GM21576 (cell line): ENCODE measurements at regions not wholly inside any gene's neighbourhood (a gene's known extent, or its start where the extent isn't known, plus 50 kb on each side); places are given as distances from the start of the nearest gene placed in this dataset.
"Not testable (repeated sequence)": the region's sequence is repeated elsewhere in the genome, so short reads cannot be mapped to it uniquely, and the experiment has no call there.

ENCODE experiments used
- ATAC-seq: cut with Tn5 transposase; IDR thresholded peaks from one replicate; pipeline ENCODE4 v1.9.1; 2021; ENCODE audit warnings: mild to moderate bottlenecking, moderate library complexity; ENCODE audit not compliant: unreplicated experiment

DNA sequence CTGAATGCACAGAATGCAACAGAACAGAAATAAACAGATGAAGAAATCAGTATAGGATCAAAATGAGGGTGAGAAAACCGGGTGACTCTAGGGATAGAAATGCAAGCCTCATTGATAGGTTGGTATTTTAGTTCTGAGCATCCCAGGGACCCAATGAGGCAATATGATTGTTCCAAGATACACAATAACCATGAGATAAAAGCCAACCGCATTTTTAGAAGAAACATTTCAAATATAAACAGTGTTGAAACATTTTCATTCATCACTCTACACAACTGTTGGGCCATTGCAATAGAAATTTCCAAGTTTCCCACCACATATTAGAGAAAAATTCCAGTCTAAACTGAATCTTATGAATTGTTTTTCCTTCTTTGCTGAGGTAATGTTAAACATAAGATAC lies 452.3 kb upstream of the PTGER4 start:
- no peak for ATAC-seq

- ATAC-seq: no peak
These were observed 452.8 kb upstream of the PTGER4 start for GRCh38 chr5:40226906-40227305.

GRCh38 chr5:40225147-40225546 lies 454.6 kb upstream of the PTGER4 start:
- ATAC-seq: not testable (repeated sequence)

DNA sequence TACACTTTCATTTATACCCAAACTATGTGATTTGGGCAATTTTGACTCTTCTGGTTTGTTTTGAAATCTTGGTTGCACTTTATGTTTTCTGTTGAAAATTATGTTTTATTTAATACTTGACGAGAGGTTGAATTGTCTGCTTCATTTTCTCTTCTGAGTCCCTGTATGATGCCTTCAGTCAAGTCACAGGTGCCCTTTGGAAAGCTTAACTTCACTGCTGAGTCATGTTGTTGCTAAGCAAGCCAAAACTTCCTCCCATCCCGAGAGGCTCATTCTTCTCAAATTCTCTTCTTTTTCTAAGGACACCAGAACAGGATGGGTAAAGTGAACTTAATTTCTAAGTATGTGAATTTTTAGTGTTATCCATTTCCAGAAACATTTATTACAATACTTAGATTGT lies 455.3 kb upstream of the PTGER4 start:
- ATAC-seq: peak; percentile 11

- peak; percentile 50 for ATAC-seq
These were observed 455.8 kb upstream of the PTGER4 start for GRCh38 chr5:40223884-40224402.

- ATAC-seq: no peak
These were observed 457.9 kb upstream of the PTGER4 start for GRCh38 chr5:40221796-40222195.

DNA sequence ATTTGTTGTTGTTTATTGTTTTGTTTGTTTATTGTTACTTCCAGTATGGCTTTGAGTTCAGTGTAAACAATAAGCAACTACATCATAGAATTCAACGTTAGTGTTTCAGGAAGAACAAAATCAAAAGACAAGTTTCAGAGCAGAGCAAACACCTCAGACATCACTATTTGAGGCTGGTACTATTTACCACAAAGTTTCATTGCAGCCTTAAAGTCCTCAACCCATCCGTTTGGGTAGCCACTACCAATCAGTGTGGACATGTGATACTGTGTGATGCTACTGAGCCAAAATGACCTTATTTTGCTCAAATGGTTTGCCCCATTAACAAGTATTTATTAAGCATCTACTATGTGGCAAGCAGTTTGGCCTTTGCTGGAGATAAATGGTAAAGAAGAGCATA lies 458.5 kb upstream of the PTGER4 start:
- no peak for ATAC-seq

GRCh38 chr5:40220260-40220659 lies 459.5 kb upstream of the PTGER4 start:
- ATAC-seq: no peak

DNA sequence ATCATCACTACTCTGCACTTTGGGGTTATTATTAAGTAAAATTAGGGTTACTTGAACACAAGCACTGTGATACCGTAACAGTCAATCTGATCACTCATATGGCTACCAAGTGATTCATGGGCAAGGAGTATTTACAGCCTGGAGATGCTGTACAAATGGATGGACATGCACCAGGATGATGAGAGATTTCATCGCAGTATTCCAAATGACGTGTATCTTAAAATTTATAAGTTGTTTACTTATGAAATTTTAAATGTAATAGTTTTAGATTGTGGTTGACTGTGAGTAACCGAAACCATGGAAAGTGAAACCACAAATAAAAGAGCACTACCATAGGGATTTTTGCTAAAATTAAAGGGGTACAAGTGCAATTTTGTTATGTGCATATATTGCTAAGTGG lies 462.2 kb upstream of the PTGER4 start:
- no peak for ATAC-seq

DNA sequence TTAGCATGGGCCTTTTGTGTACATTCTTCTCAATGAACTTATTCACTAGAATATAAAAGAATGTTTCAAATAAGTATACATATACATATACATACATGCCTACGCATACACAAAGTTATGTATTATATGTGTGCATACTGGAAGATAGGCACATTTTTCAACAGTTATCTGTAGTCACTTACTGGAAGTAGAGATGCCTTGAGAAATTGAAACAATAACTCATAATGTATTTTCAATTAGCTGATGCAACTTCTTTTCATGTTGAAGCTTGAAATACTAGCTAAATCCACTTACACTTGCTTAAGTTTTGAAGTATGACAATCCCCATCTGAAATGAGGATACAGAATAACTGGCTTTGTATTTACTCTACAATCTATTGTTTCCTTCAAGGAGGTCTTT lies 469.0 kb upstream of the PTGER4 start:
- ATAC-seq: no peak

- no peak for ATAC-seq
These were observed 473.7 kb upstream of the PTGER4 start for GRCh38 chr5:40206030-40206429.

DNA sequence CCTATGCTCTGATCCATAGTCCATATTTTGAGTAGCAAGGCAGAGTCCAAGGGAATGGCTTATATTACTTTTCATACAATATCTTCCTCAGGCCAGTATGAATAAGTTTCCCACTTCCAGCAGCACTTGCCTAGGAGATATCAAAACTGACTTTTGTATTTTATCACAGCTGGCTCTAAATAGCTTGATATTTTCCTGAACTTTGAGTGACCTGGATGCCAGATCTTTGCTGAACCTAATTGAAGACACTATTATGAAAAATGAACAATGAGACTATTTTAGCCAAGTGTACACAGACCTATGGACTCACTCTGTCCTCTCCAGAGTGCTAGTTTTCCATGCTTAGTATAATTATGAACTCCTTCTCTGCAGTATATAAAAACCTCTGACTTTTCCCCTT lies 475.6 kb upstream of the PTGER4 start:
- ATAC-seq: no peak

GRCh38 chr5:40202814-40203440 lies 476.8 kb upstream of the PTGER4 start:
- ATAC-seq: no peak

- ATAC-seq: no peak
These were observed 481.0 kb upstream of the PTGER4 start for GRCh38 chr5:40198736-40199135.

GRCh38 chr5:40195574-40195973 lies 484.1 kb upstream of the PTGER4 start:
- ATAC-seq: not testable (repeated sequence)

DNA sequence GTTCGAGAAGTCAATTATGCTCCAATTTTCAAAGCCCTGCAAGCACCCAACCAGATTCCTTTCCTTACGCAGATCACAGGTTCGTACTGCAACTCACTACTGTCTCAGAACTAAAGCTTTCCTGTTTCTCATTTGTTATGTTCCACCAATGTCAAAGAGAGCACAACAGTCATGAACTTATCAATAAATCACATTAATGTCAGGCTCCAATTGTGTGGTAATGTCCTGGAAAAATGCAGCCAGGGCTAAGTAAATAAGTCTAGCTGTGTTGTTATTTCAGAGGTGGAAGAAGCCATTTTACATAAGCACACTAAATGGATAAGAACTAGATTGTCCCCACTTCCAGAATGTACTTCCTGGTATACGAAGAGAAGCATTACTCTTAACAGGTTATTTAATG lies 488.6 kb upstream of the PTGER4 start:
- no peak for ATAC-seq

GRCh38 chr5:40172721-40173120 lies 507.0 kb upstream of the PTGER4 start:
- ATAC-seq: no peak

DNA sequence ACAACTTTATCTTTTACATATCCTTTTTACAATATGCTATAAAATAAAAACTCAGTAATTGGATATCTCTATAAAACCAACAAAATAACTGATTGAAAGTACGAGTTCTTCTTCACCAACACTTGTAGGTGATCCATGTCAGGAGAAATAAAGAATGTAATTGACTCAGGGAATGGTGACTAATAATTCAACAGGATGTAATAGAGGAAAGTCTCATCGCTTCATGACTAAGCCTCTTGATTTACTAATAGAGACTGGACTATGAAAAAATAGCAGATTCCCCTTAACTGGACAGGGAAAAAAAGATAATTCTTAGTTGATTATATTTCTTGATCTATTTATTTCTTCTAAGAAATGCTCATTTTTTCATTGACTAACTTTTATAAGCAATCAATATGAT lies 507.7 kb upstream of the PTGER4 start:
- no peak for ATAC-seq

GRCh38 chr5:40167283-40167682 lies 512.4 kb upstream of the PTGER4 start:
- ATAC-seq: no peak

GRCh38 chr5:40166802-40167201 lies 512.9 kb upstream of the PTGER4 start:
- ATAC-seq: no peak

GRCh38 chr5:40165789-40166728 lies 513.7 kb upstream of the PTGER4 start:
- ATAC-seq: no peak
